ENCODE measurements at regions not wholly inside any gene's neighbourhood (a gene's known extent, or its start where the extent isn't known, plus 50 kb on each side); places are given as distances from the start of the nearest gene placed in this dataset.
A peak's percentile ranks its signal among the peaks of the same experiment; 100 is the strongest.

DNA sequence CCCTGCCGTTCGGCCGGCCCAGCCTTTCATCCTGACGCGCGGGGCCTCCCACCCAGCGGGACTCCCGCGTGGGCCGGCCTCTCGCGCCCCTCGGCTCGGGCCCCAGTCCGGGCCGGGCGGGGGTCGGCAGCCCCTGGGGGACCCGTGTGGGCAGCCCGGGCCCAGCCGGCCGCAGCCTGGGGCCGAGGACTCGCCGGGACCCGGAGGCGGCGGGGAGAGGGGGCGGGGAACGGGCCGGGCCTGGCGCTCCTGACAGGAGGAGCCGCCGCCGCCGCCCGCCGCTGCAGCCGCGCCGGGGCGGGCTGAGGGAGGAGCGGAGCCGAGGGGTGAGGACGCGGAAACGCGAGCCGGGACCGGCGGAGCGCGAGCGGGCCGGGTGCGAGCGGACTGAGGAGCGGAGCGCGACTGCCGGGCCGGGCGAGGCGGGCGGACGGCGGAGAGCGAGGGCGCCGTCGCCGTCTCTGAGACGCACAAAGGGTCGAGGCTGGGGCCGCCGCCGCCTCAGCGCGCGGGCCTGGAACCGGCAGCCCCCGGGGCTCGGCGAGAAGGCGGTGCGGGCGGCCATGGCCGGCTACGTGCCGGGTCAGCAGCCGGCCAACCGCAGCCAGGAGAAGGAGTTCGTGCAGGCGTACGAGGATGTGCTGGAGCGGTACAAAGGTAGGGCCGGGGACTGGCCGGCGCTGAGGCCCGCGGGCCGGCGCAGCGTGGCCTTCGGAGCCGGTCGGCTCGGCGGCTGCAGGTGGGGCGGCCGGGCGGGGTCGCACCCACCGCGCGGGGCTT, 79.1 kb downstream of the NDUFS5 start:
- Histone ChIP-seq H3K79me2 (ENCODE audit: control insufficient read depth, insufficient read depth, low read length) (peaks cover 58% of the 10 kb centered on the region), H3K27ac (ENCODE audit: control insufficient read depth, insufficient read depth) (peak overlapping the region; percentile 67), H3K9ac (ENCODE audit: control insufficient read depth, insufficient read depth, low read length) (peak overlapping the region; percentile 71), H3K4me3 (peak overlapping the region; percentile 94), H3K4me1 (ENCODE audit: control insufficient read depth, insufficient read depth, low read length) (peaks cover 40% of the 10 kb centered on the region), H3K4me2 (ENCODE audit: control insufficient read depth, insufficient read depth) (peak overlapping the region; percentile 78), H2AFZ (ENCODE audit: control insufficient read depth, low read depth, low read length) (peak overlapping the region; percentile 66), H3K36me3 (ENCODE audit: control insufficient read depth in 2 of 2, insufficient read depth in 2 of 2, low read length in 1 of 2) (no peaks in the 10 kb centered on the region), H3K9me3 (replicated peaks; ENCODE audit: control insufficient read depth, insufficient read depth, low read length) (no peaks in the 10 kb centered on the region), H4K20me1 (ENCODE audit: control insufficient read depth, insufficient read depth) (no peaks in the 10 kb centered on the region), H3K27me3 (replicated peaks in 1 of 2; ENCODE audit: control insufficient read depth in 2 of 2, insufficient read depth in 2 of 2, low read length in 1 of 2) (no peaks in the 10 kb centered on the region)
- ATAC-seq = peak; percentile 51
- ChIA-PET CTCF (interaction anchor here (0.7 to 10.0 kb wide), 5 partner anchors 54 to 157 kb away, joined by 3 to 465 read pairs (median 4); no protein-coding TSS in a partner anchor), SMC1A (ENCODE audit: uncharacterized antibody, unreplicated experiment) (interaction anchor here (0.6 to 8.3 kb wide), 6 partner anchors 48 to 426 kb away, joined by 3 to 149 read pairs (median 8); no protein-coding TSS in a partner anchor), POLR2A (interaction anchor here (0.5 to 1.6 kb wide), 5 partner anchors 82 to 203 kb away, joined by 3 to 12 read pairs (median 4); no protein-coding TSS in a partner anchor), RAD21 (ENCODE audit: unreplicated experiment) (interaction anchor here (1.0 to 11.2 kb wide), 7 partner anchors 79 to 153 kb away, joined by 3 to 304 read pairs (median 8); no protein-coding TSS in a partner anchor)
- 1% methylated on average over 91 of the region's 116 CpGs for WGBS (ENCODE audit: insufficient coverage, insufficient replicate concordance, low lambda C conversion rate, missing lambda C conversion rate)
- no peak for DNase-seq (ENCODE audit: low read depth, low spot score)
- in situ Hi-C loops (cut with MboI) (no loop called here), intact Hi-C loops (cut with micrococcal nuclease; ENCODE audit: unreplicated experiment) (loop anchor here (10.0 kb wide), 1 partner anchor 550 kb away; no protein-coding TSS in a partner anchor)
- TSS peak; percentile 78 for BruUV-seq (replicated peaks)
- no peak for FAIRE-seq
- TF ChIP-seq CEBPB (IDR thresholded peaks at IDR 0.05; ENCODE audit: borderline replicate concordance in 1 of 2, low read depth in 2 of 2, low read length in 2 of 2) = no peak
- peak; percentile 75 for TF ChIP-seq POLR2A (IDR thresholded peaks at IDR 0.05; ENCODE audit: low read depth, low read length)
- TF ChIP-seq, protein P1, sequence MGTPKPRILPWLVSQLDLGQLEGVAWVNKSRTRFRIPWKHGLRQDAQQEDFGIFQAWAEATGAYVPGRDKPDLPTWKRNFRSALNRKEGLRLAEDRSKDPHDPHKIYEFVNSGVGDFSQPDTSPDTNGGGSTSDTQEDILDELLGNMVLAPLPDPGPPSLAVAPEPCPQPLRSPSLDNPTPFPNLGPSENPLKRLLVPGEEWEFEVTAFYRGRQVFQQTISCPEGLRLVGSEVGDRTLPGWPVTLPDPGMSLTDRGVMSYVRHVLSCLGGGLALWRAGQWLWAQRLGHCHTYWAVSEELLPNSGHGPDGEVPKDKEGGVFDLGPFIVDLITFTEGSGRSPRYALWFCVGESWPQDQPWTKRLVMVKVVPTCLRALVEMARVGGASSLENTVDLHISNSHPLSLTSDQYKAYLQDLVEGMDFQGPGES (IDR thresholded peaks at IDR 0.05) = no peak
- peak; percentile 44; the same call in 1 of the 2 replicates for TF ChIP-seq TAF1 (IDR thresholded peaks at IDR 0.05; ENCODE audit: borderline replicate concordance, low read depth, low read length)
- no peak for TF ChIP-seq ESRRA (IDR thresholded peaks at IDR 0.05; ENCODE audit: low read length)
- TF ChIP-seq, protein P2, sequence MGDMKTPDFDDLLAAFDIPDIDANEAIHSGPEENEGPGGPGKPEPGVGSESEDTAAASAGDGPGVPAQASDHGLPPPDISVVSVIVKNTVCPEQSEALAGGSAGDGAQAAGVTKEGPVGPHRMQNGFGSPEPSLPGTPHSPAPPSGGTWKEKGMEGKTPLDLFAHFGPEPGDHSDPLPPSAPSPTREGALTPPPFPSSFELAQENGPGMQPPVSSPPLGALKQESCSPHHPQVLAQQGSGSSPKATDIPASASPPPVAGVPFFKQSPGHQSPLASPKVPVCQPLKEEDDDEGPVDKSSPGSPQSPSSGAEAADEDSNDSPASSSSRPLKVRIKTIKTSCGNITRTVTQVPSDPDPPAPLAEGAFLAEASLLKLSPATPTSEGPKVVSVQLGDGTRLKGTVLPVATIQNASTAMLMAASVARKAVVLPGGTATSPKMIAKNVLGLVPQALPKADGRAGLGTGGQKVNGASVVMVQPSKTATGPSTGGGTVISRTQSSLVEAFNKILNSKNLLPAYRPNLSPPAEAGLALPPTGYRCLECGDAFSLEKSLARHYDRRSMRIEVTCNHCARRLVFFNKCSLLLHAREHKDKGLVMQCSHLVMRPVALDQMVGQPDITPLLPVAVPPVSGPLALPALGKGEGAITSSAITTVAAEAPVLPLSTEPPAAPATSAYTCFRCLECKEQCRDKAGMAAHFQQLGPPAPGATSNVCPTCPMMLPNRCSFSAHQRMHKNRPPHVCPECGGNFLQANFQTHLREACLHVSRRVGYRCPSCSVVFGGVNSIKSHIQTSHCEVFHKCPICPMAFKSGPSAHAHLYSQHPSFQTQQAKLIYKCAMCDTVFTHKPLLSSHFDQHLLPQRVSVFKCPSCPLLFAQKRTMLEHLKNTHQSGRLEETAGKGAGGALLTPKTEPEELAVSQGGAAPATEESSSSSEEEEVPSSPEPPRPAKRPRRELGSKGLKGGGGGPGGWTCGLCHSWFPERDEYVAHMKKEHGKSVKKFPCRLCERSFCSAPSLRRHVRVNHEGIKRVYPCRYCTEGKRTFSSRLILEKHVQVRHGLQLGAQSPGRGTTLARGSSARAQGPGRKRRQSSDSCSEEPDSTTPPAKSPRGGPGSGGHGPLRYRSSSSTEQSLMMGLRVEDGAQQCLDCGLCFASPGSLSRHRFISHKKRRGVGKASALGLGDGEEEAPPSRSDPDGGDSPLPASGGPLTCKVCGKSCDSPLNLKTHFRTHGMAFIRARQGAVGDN (IDR thresholded peaks at IDR 0.05) = peak; percentile 37; the same call in 1 of the 2 replicates
- peak; percentile 65 for TF ChIP-seq DPF2 (IDR thresholded peaks at IDR 0.05)
- peak; percentile 77; the same call in 1 of the 2 replicates for TF ChIP-seq LARP7 (IDR thresholded peaks at IDR 0.05)
- TF ChIP-seq NBN (IDR thresholded peaks at IDR 0.05) = no peak
- TF ChIP-seq, protein P3, sequence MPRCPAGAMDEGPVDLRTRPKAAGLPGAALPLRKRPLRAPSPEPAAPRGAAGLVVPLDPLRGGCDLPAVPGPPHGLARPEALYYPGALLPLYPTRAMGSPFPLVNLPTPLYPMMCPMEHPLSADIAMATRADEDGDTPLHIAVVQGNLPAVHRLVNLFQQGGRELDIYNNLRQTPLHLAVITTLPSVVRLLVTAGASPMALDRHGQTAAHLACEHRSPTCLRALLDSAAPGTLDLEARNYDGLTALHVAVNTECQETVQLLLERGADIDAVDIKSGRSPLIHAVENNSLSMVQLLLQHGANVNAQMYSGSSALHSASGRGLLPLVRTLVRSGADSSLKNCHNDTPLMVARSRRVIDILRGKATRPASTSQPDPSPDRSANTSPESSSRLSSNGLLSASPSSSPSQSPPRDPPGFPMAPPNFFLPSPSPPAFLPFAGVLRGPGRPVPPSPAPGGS (IDR thresholded peaks at IDR 0.05; ENCODE audit: borderline replicate concordance, insufficient read depth, low read depth, low read length, poor library complexity, severe bottlenecking) = no peak
- peak; percentile 63; the same call in 1 of the 2 replicates for TF ChIP-seq ASH2L (IDR thresholded peaks at IDR 0.05; ENCODE audit: borderline replicate concordance, low read depth)
- no peak for TF ChIP-seq MTA2 (IDR thresholded peaks at IDR 0.05; ENCODE audit: low read depth)
- TF ChIP-seq BHLHE40 (IDR thresholded peaks at IDR 0.05; ENCODE audit: borderline replicate concordance in 1 of 2, low read depth in 2 of 2, low read length in 1 of 2) = 0 out of 4 replicates have a peak, but pooled peaks of 1 of the 2 experiments have one; percentile 29
- TF ChIP-seq YY1 (IDR thresholded peaks at IDR 0.05; ENCODE audit: low read depth, low read length) = peak; percentile 80; the same call in 1 of the 2 replicates

Data from GM12878 (cell line).